ENCODE measurements at regions not wholly inside any gene's neighbourhood (a gene's known extent, or its start where the extent isn't known, plus 50 kb on each side); places are given as distances from the start of the nearest gene placed in this dataset.

- no peak for DNase-seq (ENCODE audit: low spot score)
Measured at GRCh38 chr16:56140645-56141044, 50.6 kb upstream of the GNAO1 start.

- peak; percentile 20 for DNase-seq (ENCODE audit: low spot score)
Measured at GRCh38 chr16:56137269-56137668, 54.0 kb upstream of the GNAO1 start.

GRCh38 chr16:56136256-56136655 lies 55.0 kb upstream of the GNAO1 start:
- DNase-seq (ENCODE audit: low spot score) = no peak

- DNase-seq (ENCODE audit: low spot score) = no peak
Measured at GRCh38 chr16:56134790-56135189, 56.5 kb upstream of the GNAO1 start.

- DNase-seq (ENCODE audit: low spot score) = no peak
Measured at GRCh38 chr16:56125922-56126321, 65.4 kb upstream of the GNAO1 start.

GRCh38 chr16:56122251-56122650 lies 69.0 kb upstream of the GNAO1 start:
- no peak for DNase-seq (ENCODE audit: low spot score)

- no peak for DNase-seq (ENCODE audit: low spot score)
Measured at GRCh38 chr16:56121156-56121500, 70.2 kb upstream of the GNAO1 start.

GRCh38 chr16:56120447-56121155 lies 70.7 kb upstream of the GNAO1 start:
- DNase-seq (ENCODE audit: low spot score) = no peak

GRCh38 chr16:56119133-56119532 lies 72.2 kb upstream of the GNAO1 start:
- DNase-seq (ENCODE audit: low spot score) = no peak

- DNase-seq (ENCODE audit: low spot score) = no peak
Measured at GRCh38 chr16:56116577-56116964, 74.7 kb upstream of the GNAO1 start.

GRCh38 chr16:56115817-56116576 lies 75.3 kb upstream of the GNAO1 start:
- DNase-seq (ENCODE audit: low spot score) = peak; percentile 64

- DNase-seq (ENCODE audit: low spot score) = no peak
Measured at GRCh38 chr16:56113223-56113622, 78.1 kb upstream of the GNAO1 start.

- DNase-seq (ENCODE audit: low spot score) = no peak
Measured at GRCh38 chr16:56111100-56111499, 80.2 kb upstream of the GNAO1 start.

- DNase-seq (ENCODE audit: low spot score) = no peak
Measured at GRCh38 chr16:56109994-56110393, 81.3 kb upstream of the GNAO1 start.

GRCh38 chr16:56109205-56109604 lies 82.1 kb upstream of the GNAO1 start:
- peak; percentile 34 for DNase-seq (ENCODE audit: low spot score)

GRCh38 chr16:56108724-56109123 lies 82.6 kb upstream of the GNAO1 start:
- DNase-seq (ENCODE audit: low spot score) = no peak

- peak; percentile 90 for DNase-seq (ENCODE audit: low spot score)
Measured at GRCh38 chr16:56108056-56108471, 83.2 kb upstream of the GNAO1 start.

- no peak for DNase-seq (ENCODE audit: low spot score)
Measured at GRCh38 chr16:56106527-56106926, 84.8 kb upstream of the GNAO1 start.

- no peak for DNase-seq (ENCODE audit: low spot score)
Measured at GRCh38 chr16:56102906-56103305, 88.4 kb upstream of the GNAO1 start.

- DNase-seq (ENCODE audit: low spot score) = peak; percentile 61
Measured at GRCh38 chr16:56102183-56102686, 89.1 kb upstream of the GNAO1 start.

- DNase-seq (ENCODE audit: low spot score) = no peak
Measured at GRCh38 chr16:56101480-56101879, 89.8 kb upstream of the GNAO1 start.

- DNase-seq (ENCODE audit: low spot score) = no peak
Measured at GRCh38 chr16:56097306-56097705, 94.0 kb upstream of the GNAO1 start.

- DNase-seq (ENCODE audit: low spot score) = no peak
Measured at GRCh38 chr16:56094231-56094630, 97.1 kb upstream of the GNAO1 start.

- DNase-seq (ENCODE audit: low spot score) = no peak
Measured at GRCh38 chr16:56093055-56093454, 98.2 kb upstream of the GNAO1 start.

All from Ammon's horn (tissue), 1 donor.